ENCODE measurements at regions not wholly inside any gene's neighbourhood (a gene's known extent, or its start where the extent isn't known, plus 50 kb on each side); places are given as distances from the start of the nearest gene placed in this dataset.

- no peak for DNase-seq
Observed at GRCh38 chr1:115577513-115577912, 64.3 kb upstream of the VANGL1 start.

GRCh38 chr1:115575661-115576060 lies 66.1 kb upstream of the VANGL1 start:
- DNase-seq = no peak

GRCh38 chr1:115572710-115573109 lies 69.1 kb upstream of the VANGL1 start:
- DNase-seq = no peak

GRCh38 chr1:115567431-115567830 lies 74.3 kb upstream of the VANGL1 start:
- no peak for DNase-seq

- no peak for DNase-seq
Observed at GRCh38 chr1:115565791-115566190, 76.0 kb upstream of the VANGL1 start.

GRCh38 chr1:115565353-115565752 lies 76.4 kb upstream of the VANGL1 start:
- no peak for DNase-seq

GRCh38 chr1:115564201-115564600 lies 77.6 kb upstream of the VANGL1 start:
- DNase-seq = no peak

- no peak for DNase-seq
Observed at GRCh38 chr1:115560027-115560426, 81.7 kb upstream of the VANGL1 start.

- no peak for DNase-seq
Observed at GRCh38 chr1:115558275-115558674, 83.5 kb upstream of the VANGL1 start.

- DNase-seq = no peak
Observed at GRCh38 chr1:115557715-115558114, 84.1 kb upstream of the VANGL1 start.

- no peak for DNase-seq
Observed at GRCh38 chr1:115556236-115556635, 85.5 kb upstream of the VANGL1 start.

- no peak for DNase-seq
Observed at GRCh38 chr1:115555446-115555845, 86.3 kb upstream of the VANGL1 start.

- DNase-seq = no peak
Observed at GRCh38 chr1:115547696-115548095, 94.1 kb upstream of the VANGL1 start.

- no peak for DNase-seq
Observed at GRCh38 chr1:115546846-115547245, 94.9 kb upstream of the VANGL1 start.

GRCh38 chr1:115545791-115546733 lies 95.7 kb upstream of the VANGL1 start:
- DNase-seq = no peak

GRCh38 chr1:115545096-115545720 lies 96.6 kb upstream of the VANGL1 start:
- DNase-seq = no peak

GRCh38 chr1:115544131-115544530 lies 97.6 kb upstream of the VANGL1 start:
- no peak for DNase-seq

- DNase-seq = no peak
Observed at GRCh38 chr1:115543247-115543646, 98.5 kb upstream of the VANGL1 start.

- DNase-seq = no peak
Observed at GRCh38 chr1:115539736-115540135, 102.0 kb upstream of the VANGL1 start.

- DNase-seq = no peak
Observed at GRCh38 chr1:115539061-115539460, 102.7 kb upstream of the VANGL1 start.

- no peak for DNase-seq
Observed at GRCh38 chr1:115538579-115538978, 103.2 kb upstream of the VANGL1 start.

GRCh38 chr1:115537415-115537814 lies 104.4 kb upstream of the VANGL1 start:
- DNase-seq = no peak

- DNase-seq = no peak
Observed at GRCh38 chr1:115536279-115536816, 105.4 kb upstream of the VANGL1 start.

GRCh38 chr1:115534106-115534505 lies 107.7 kb upstream of the VANGL1 start:
- no peak for DNase-seq
